ENCODE measurements at regions not wholly inside any gene's neighbourhood (a gene's known extent, or its start where the extent isn't known, plus 50 kb on each side); places are given as distances from the start of the nearest gene placed in this dataset.

GRCh38 chr22:27224485-27225374 lies 567.3 kb downstream of the MIAT start:
- no peak for TF ChIP-seq CTCF (IDR thresholded peaks at IDR 0.05)
- Histone ChIP-seq H3K36me3 (no peaks in the 10 kb centered on the region), H3K4me1 (peaks cover 0 to 9% of the 10 kb centered on the region in 2 donors), H3K9me3 (peaks cover 0 to 7% of the 10 kb centered on the region in 2 donors), H3K27ac (peak overlapping the region in 1 of 2 donors; percentile 13), H3K27me3 (no peaks in the 10 kb centered on the region), H3K4me3 (no peak overlapping the region)
- DNase-seq (ENCODE audit: low spot score) = no peak

- H3K4me3 ChIP-seq = no peak overlapping the region
- H3K36me3 ChIP-seq = no peaks in the 10 kb centered on the region
- H3K27me3 ChIP-seq = no peaks in the 10 kb centered on the region
- TF ChIP-seq CTCF (IDR thresholded peaks at IDR 0.05) = no peak
- DNase-seq (ENCODE audit: low spot score) = no peak
- H3K9me3 ChIP-seq = peaks cover 0 to 15% of the 10 kb centered on the region in 2 donors
- no peak overlapping the region for H3K27ac ChIP-seq
- peaks cover 0 to 9% of the 10 kb centered on the region in 2 donors for H3K4me1 ChIP-seq
Observed at GRCh38 chr22:27226666-27227065, 569.3 kb downstream of the MIAT start.

- Histone ChIP-seq H3K27ac (no peak overlapping the region), H3K4me3 (no peak overlapping the region), H3K9me3 (peaks cover 0 to 8% of the 10 kb centered on the region in 2 donors), H3K4me1 (peaks cover 0 to 9% of the 10 kb centered on the region in 2 donors), H3K36me3 (no peaks in the 10 kb centered on the region), H3K27me3 (no peaks in the 10 kb centered on the region)
- no peak for TF ChIP-seq CTCF (IDR thresholded peaks at IDR 0.05)
- DNase-seq (ENCODE audit: low spot score) = no peak
Observed at GRCh38 chr22:27228771-27229170, 571.4 kb downstream of the MIAT start.

- Histone ChIP-seq H3K4me1 (no peaks in the 10 kb centered on the region), H3K27ac (no peak overlapping the region), H3K27me3 (no peaks in the 10 kb centered on the region), H3K9me3 (peaks cover 0 to 8% of the 10 kb centered on the region in 2 donors), H3K4me3 (no peak overlapping the region), H3K36me3 (no peaks in the 10 kb centered on the region)
- no peak for DNase-seq (ENCODE audit: low spot score)
- TF ChIP-seq CTCF (IDR thresholded peaks at IDR 0.05) = no peak
Observed at GRCh38 chr22:27230189-27230588, 571.4 kb downstream of the MN1 start.

GRCh38 chr22:27231266-27231665 lies 570.3 kb downstream of the MN1 start:
- H3K4me3 ChIP-seq = no peak overlapping the region
- H3K9me3 ChIP-seq = peaks cover 0 to 8% of the 10 kb centered on the region in 2 donors
- H3K27me3 ChIP-seq = no peaks in the 10 kb centered on the region
- no peak for TF ChIP-seq CTCF (IDR thresholded peaks at IDR 0.05)
- H3K4me1 ChIP-seq = no peaks in the 10 kb centered on the region
- no peak overlapping the region for H3K27ac ChIP-seq
- no peak for DNase-seq (ENCODE audit: low spot score)
- no peaks in the 10 kb centered on the region for H3K36me3 ChIP-seq

All from right atrium auricular region (tissue), 2 donors.